Choroid plexus epithelial cell (primary cell): ENCODE measurements at regions not wholly inside any gene's neighbourhood (a gene's known extent, or its start where the extent isn't known, plus 50 kb on each side); places are given as distances from the start of the nearest gene placed in this dataset.

Source experiments
- DNase-seq: peaks from one replicate; pipeline ENCODE4 v3.0.0-alpha.2; 2010; ENCODE audit warnings: low read depth
- H3K4me3 ChIP-seq: 2 replicates; pipeline ENCODE4 v1.5.1; 2011; ENCODE audit warnings: low read depth, mild to moderate bottlenecking, control low read depth, low read length, moderate library complexity
- TF ChIP-seq, protein P1 (sequence below): conservative IDR thresholded peaks from 2 replicates; pipeline ENCODE4 v1.5.1; 2011; ENCODE audit warnings: low read depth, mild to moderate bottlenecking, control low read depth, inconsistent platforms, low read length, moderate library complexity

DNA sequence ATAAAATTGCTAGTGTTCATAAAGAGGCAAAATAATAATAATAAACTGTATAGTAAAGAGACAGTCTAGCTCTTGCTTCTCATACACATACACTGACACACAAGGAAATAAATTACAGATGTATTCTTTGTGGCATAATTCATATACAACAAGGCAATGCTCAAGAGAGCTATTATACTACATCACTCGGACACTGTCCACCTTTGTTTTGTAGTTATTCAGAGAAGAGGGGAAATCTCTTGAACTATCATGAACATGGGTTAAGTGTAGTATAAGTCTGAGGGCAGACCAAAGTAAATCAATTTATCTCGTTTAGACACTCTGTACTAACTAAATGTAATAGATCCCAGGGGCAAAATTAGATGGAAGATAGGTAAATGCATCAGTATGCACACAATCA is 72.7 kb upstream of the PHIP start:
- H3K4me3 ChIP-seq: no peak overlapping the region
- TF ChIP-seq, protein P1, sequence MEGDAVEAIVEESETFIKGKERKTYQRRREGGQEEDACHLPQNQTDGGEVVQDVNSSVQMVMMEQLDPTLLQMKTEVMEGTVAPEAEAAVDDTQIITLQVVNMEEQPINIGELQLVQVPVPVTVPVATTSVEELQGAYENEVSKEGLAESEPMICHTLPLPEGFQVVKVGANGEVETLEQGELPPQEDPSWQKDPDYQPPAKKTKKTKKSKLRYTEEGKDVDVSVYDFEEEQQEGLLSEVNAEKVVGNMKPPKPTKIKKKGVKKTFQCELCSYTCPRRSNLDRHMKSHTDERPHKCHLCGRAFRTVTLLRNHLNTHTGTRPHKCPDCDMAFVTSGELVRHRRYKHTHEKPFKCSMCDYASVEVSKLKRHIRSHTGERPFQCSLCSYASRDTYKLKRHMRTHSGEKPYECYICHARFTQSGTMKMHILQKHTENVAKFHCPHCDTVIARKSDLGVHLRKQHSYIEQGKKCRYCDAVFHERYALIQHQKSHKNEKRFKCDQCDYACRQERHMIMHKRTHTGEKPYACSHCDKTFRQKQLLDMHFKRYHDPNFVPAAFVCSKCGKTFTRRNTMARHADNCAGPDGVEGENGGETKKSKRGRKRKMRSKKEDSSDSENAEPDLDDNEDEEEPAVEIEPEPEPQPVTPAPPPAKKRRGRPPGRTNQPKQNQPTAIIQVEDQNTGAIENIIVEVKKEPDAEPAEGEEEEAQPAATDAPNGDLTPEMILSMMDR: no peak
- DNase-seq: no peak

DNA sequence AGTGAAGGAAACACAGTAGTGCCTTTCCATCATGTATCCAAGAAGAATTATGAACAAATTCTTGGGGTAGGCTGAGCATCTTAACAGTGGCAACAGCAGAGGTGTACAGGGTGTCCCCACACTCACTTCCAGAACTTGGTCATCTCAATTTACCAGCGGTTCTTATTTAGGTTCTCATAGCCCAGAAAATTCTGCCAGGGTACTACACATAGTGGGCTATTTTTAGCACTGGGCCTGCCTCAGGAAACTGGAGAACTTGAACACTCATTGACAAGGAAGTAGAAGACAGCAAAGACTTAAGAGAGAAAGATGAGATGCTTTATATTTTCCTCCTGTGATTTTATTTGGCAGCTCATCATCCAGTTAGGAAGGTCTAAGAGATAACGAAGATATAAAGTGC is 71.8 kb upstream of the PHIP start:
- DNase-seq: no peak
- TF ChIP-seq, protein P1: no peak
- H3K4me3 ChIP-seq: no peak overlapping the region

DNA sequence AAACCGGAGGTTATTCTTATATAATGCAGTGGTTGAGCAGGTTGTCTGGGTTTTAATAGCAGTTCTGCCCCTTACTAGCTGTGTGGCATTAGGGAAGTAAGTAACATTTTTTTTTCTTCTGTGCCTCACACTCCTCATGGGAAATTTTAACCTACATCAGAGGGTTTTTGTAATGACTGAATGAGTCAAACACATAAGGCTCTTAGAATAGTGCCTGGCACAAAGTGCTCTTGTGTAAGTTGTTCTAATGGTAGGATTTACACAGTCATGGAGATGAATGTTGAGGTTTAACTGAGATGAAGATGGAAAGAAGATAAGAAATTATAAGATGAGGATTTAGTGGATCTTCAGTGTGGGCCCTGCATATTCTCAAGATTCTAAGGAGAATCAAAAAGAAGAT is 68.4 kb upstream of the PHIP start:
- DNase-seq: no peak
- TF ChIP-seq, protein P1: no peak
- H3K4me3 ChIP-seq: no peak overlapping the region

DNA sequence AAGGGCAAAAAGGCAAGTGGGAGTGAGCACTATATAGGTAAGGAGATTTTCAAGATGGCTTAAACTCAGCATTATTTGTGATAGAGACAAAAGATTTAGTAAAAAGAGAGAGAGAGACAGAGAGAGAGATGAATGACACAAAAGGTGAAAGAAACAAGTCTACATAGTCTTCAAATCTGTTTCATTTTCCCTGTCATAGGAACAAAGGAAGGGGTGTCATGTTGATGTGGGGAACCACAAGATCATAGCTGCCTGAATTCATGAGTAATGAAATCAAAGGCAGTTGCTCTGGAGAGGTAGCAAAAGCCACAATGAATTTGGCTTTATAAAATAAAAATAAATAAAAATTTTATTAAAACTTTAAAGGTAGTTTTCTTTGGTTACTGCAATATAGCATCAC is 67.2 kb upstream of the PHIP start:
- TF ChIP-seq, protein P1: no peak
- no peak overlapping the region for H3K4me3 ChIP-seq
- DNase-seq: no peak

DNA sequence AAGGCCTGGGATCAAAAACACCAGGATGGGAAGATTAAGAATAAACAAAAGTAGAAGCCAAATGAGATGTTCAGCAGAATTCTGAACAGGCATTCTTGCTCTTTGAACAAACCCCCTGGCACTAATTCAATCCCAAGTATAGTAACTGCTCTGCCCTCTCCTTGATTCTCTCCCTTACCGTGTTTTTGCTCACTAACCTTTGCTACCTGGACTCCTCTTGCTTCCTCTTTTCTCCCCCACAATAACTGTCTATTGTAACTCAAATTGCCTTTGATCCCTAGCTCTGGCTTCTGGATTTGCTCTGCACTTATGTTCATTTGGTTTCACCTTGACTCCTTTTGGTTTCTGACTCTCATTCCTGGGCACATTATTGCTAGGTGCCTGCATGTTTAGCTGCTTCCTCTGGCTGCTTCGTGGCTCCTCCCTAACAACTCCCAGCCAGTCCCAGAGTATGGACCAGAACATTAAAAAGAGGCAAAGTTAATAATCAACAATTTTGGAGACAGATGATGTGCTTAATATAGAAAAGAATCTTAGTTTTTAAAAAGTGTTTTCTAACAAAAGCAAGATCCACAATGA is 65.4 kb upstream of the PHIP start:
- TF ChIP-seq, protein P1: no peak
- no peak for DNase-seq
- no peak overlapping the region for H3K4me3 ChIP-seq

DNA sequence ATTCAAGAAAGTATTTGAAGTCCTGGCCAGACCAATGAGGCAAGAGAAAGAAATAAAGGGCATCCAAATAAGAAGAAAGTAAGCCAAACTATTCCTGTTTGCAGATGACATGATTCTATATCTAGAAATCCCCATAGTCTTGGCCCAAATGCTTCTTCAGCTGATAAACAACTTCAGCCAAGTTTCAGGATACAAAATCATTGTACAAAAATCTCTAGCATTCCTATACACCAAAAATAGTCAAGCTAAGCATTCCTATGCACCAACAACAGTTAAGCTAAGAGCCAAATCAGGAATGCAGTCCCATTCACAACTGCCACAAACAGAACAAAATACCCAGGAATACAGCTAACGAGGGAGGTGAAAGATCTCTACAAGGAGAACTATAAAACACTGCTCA is 60.1 kb upstream of the PHIP start:
- TF ChIP-seq, protein P1: no peak
- DNase-seq: peak; percentile 34
- no peak overlapping the region for H3K4me3 ChIP-seq

DNA sequence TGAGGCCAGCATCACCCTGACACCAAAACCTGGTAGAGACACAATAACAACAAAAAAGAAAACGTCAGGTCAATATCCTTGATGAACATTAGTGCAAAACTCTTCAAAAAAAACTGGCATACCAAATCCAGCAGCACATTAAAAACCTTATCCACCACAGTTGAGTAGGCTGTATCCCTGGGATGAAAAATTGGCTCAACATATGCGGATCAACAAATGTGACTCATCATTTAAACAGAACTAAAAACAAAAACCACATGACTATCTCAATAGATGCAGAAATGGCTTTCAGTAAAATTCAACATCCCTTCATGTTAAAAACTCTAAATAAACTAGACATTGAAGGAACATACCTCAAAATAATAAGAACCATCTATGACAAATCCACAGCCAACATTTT is 59.6 kb upstream of the PHIP start:
- no peak for DNase-seq
- no peak overlapping the region for H3K4me3 ChIP-seq
- TF ChIP-seq, protein P1: no peak
